22Rv1 (cell line): ENCODE measurements at regions not wholly inside any gene's neighbourhood (a gene's known extent, or its start where the extent isn't known, plus 50 kb on each side); places are given as distances from the start of the nearest gene placed in this dataset.

ENCODE experiments used
- CTCF ChIP-seq: fragments of 450-650 bp; IDR thresholded peaks from 2 replicates; pipeline ENCODE4 v1.5.1; 2017; ENCODE audit warnings: mild to moderate bottlenecking
- ZFX ChIP-seq: fragments of 450-650 bp; IDR thresholded peaks from 2 replicates; pipeline ENCODE4 v1.6.1; 2017; ENCODE audit warnings: antibody characterized with exemption, borderline replicate concordance

GRCh38 chr21:16773206-16773605, 739.6 kb upstream of the CXADR start:
- TF ChIP-seq CTCF (no peak), ZFX (no peak)
